ENCODE measurements at regions not wholly inside any gene's neighbourhood (a gene's known extent, or its start where the extent isn't known, plus 50 kb on each side); places are given as distances from the start of the nearest gene placed in this dataset.

GRCh38 chr22:25489947-25490346 is 74.5 kb upstream of the GRK3 start:
- TF ChIP-seq, protein P1, sequence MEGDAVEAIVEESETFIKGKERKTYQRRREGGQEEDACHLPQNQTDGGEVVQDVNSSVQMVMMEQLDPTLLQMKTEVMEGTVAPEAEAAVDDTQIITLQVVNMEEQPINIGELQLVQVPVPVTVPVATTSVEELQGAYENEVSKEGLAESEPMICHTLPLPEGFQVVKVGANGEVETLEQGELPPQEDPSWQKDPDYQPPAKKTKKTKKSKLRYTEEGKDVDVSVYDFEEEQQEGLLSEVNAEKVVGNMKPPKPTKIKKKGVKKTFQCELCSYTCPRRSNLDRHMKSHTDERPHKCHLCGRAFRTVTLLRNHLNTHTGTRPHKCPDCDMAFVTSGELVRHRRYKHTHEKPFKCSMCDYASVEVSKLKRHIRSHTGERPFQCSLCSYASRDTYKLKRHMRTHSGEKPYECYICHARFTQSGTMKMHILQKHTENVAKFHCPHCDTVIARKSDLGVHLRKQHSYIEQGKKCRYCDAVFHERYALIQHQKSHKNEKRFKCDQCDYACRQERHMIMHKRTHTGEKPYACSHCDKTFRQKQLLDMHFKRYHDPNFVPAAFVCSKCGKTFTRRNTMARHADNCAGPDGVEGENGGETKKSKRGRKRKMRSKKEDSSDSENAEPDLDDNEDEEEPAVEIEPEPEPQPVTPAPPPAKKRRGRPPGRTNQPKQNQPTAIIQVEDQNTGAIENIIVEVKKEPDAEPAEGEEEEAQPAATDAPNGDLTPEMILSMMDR (conservative IDR thresholded peaks at IDR 0.05; ENCODE audit: low read depth, low read length): no peak
- no peak for TF ChIP-seq CEBPB (IDR thresholded peaks at IDR 0.05; ENCODE audit: low read depth, low read length)

All from IMR-90 (cell line).